ENCODE measurements at regions not wholly inside any gene's neighbourhood (a gene's known extent, or its start where the extent isn't known, plus 50 kb on each side); places are given as distances from the start of the nearest gene placed in this dataset.

DNA sequence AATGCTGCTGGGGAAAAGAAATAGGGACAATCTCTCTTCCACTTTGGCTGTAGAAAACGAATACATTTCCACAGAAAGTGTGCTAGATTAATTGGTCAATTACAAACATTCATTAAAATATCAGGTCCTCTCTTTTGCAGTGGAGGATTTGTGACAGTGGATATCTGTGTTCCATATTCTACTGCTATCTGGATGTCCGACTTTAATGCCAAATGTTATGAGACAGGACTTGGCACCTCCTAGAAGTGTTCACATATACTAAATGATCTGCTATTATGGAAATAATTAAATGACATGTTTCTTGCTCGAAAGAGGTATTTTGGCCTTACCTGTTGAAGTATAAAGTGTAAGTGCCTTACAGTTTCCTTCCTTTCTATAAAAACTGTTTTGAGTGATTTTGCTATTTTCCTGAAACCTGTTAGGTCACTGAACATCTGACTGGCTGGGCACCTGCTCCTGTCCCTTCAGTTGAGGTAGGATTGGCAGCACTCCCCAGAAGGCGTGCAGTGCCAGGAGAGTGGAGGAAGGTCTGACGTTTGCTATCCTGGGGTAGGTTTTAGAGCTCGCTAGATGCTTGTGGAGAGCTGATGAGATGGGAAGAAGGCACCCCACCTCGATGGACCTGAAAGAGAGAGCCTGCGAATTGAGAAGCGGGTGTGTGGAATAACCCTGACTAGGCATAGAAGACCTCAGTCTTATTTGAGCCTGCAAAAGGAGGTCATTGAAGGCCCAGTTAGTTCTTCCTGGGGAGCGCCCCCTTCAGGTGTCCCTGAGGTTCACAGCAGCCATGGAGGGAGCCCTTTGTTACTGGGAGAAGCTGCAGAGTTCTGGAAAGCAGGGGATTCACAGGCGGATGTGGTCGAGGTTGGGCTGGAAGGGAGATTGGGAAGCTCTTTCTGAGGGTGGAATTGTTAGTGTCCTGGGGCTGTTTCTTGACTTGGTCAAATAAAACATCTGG, 159.4 kb upstream of the ZNF267 start:
- peak overlapping the region; percentile 57; the same call in 1 of the 2 replicates for H2AFZ ChIP-seq (ENCODE audit: low read depth, low read length)
- H3K79me2 ChIP-seq (ENCODE audit: low read length), result peaks cover 24% of the 10 kb centered on the region
- peaks cover 30% of the 10 kb centered on the region for H3K36me3 ChIP-seq (replicated peaks; ENCODE audit: low read depth, low read length)
- H3K9me3 ChIP-seq (ENCODE audit: insufficient read depth, low read length), result no peaks in the 10 kb centered on the region
- peaks cover 26% of the 10 kb centered on the region for H3K4me1 ChIP-seq (ENCODE audit: low read length)
- peak overlapping the region; percentile 93 for H3K9ac ChIP-seq (ENCODE audit: low read length)
- no peak for TF ChIP-seq EZH2phosphoT487 (IDR thresholded peaks at IDR 0.05; ENCODE audit: low read depth)
- TF ChIP-seq, protein P1, sequence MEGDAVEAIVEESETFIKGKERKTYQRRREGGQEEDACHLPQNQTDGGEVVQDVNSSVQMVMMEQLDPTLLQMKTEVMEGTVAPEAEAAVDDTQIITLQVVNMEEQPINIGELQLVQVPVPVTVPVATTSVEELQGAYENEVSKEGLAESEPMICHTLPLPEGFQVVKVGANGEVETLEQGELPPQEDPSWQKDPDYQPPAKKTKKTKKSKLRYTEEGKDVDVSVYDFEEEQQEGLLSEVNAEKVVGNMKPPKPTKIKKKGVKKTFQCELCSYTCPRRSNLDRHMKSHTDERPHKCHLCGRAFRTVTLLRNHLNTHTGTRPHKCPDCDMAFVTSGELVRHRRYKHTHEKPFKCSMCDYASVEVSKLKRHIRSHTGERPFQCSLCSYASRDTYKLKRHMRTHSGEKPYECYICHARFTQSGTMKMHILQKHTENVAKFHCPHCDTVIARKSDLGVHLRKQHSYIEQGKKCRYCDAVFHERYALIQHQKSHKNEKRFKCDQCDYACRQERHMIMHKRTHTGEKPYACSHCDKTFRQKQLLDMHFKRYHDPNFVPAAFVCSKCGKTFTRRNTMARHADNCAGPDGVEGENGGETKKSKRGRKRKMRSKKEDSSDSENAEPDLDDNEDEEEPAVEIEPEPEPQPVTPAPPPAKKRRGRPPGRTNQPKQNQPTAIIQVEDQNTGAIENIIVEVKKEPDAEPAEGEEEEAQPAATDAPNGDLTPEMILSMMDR (IDR thresholded peaks at IDR 0.05; ENCODE audit: low read depth, low read length), result peak; percentile 54
- peaks cover 36% of the 10 kb centered on the region for H4K20me1 ChIP-seq (ENCODE audit: insufficient read depth, low read length)
- peak overlapping the region; percentile 91 for H3K4me3 ChIP-seq (ENCODE audit: low read length)
- H3K27me3 ChIP-seq (ENCODE audit: low read depth, low read length), result no peaks in the 10 kb centered on the region
- H3K27ac ChIP-seq (ENCODE audit: low read length), result no peak overlapping the region
- H3K4me2 ChIP-seq (ENCODE audit: low read length), result peak overlapping the region; percentile 90

DNA sequence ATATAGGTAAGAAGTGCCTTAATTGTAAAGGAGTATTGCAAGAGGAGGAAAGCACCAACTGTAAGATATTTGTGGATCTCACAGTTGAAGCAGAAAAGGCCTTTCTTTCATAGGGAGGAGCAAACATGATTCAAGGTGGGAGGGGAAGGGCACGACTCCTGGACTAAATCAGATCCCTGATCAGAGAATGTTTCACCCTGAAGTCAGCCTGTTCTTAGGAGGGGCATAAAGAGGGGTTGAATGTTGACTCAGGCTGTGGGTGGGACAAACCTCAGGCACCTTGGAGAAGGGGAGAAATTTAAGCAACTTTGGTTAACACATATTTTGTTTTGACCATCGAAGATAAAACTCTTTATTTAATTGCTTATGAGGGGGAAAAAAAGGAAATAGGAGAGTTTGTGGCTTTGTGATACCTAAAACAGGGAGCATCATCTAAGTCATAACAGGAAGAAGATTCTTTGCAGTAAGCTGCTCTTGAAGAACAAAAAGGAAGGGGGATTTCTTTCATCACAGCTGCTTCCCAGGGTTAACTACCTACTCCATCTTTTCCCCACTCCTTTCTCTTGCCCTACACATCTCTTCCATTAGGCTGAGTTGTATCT, 158.6 kb upstream of the ZNF267 start:
- Histone ChIP-seq H2AFZ (ENCODE audit: low read depth, low read length) (no peak overlapping the region), H3K36me3 (replicated peaks; ENCODE audit: low read depth, low read length) (peaks cover 30% of the 10 kb centered on the region), H4K20me1 (ENCODE audit: insufficient read depth, low read length) (peaks cover 36% of the 10 kb centered on the region), H3K9me3 (ENCODE audit: insufficient read depth, low read length) (no peaks in the 10 kb centered on the region), H3K27ac (ENCODE audit: low read length) (no peak overlapping the region), H3K4me2 (ENCODE audit: low read length) (peak overlapping the region; percentile 90), H3K4me1 (ENCODE audit: low read length) (peaks cover 26% of the 10 kb centered on the region), H3K9ac (ENCODE audit: low read length) (no peak overlapping the region), H3K27me3 (ENCODE audit: low read depth, low read length) (no peaks in the 10 kb centered on the region), H3K4me3 (ENCODE audit: low read length) (peak overlapping the region; percentile 91; the same call in 1 of the 2 replicates), H3K79me2 (ENCODE audit: low read length) (peaks cover 24% of the 10 kb centered on the region)
- TF ChIP-seq, protein P1 (IDR thresholded peaks at IDR 0.05; ENCODE audit: low read depth, low read length), result no peak; the same call in 1 of the 2 replicates
- TF ChIP-seq EZH2phosphoT487 (IDR thresholded peaks at IDR 0.05; ENCODE audit: low read depth), result no peak

DNA sequence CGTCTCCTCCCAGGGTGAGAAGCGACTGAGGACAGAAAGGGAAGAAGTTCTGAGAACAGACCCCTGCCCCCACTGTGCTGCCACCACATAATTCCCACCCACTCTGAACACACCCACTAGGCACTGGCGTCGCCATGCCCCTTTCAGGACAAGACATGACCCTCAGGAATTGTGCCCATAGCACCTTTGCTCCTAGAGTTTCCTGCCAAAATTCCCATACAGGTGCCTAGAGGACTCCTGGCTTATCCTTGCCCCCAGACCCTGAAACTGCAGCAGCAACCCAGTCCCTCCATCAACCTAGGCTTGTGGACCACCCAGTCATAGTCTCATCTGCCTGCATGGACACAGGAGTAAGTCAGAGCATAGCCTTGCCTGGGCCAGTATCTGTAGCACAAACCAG, 157.7 kb upstream of the ZNF267 start:
- no peaks in the 10 kb centered on the region for H3K9me3 ChIP-seq (ENCODE audit: insufficient read depth, low read length)
- H4K20me1 ChIP-seq (ENCODE audit: insufficient read depth, low read length), result peaks cover 36% of the 10 kb centered on the region
- no peaks in the 10 kb centered on the region for H3K27me3 ChIP-seq (ENCODE audit: low read depth, low read length)
- H3K27ac ChIP-seq (ENCODE audit: low read length), result no peak overlapping the region
- 0 out of 2 replicates have a peak overlapping the region, but pooled peaks have one; percentile 90 for H3K4me2 ChIP-seq (ENCODE audit: low read length)
- H3K4me1 ChIP-seq (ENCODE audit: low read length), result peaks cover 26% of the 10 kb centered on the region
- TF ChIP-seq EZH2phosphoT487 (IDR thresholded peaks at IDR 0.05; ENCODE audit: low read depth), result no peak
- TF ChIP-seq, protein P1 (IDR thresholded peaks at IDR 0.05; ENCODE audit: low read depth, low read length), result no peak
- H2AFZ ChIP-seq (ENCODE audit: low read depth, low read length), result no peak overlapping the region
- no peak overlapping the region for H3K4me3 ChIP-seq (ENCODE audit: low read length)
- H3K9ac ChIP-seq (ENCODE audit: low read length), result no peak overlapping the region
- H3K36me3 ChIP-seq (replicated peaks; ENCODE audit: low read depth, low read length), result peaks cover 30% of the 10 kb centered on the region
- peaks cover 24% of the 10 kb centered on the region for H3K79me2 ChIP-seq (ENCODE audit: low read length)

DNA sequence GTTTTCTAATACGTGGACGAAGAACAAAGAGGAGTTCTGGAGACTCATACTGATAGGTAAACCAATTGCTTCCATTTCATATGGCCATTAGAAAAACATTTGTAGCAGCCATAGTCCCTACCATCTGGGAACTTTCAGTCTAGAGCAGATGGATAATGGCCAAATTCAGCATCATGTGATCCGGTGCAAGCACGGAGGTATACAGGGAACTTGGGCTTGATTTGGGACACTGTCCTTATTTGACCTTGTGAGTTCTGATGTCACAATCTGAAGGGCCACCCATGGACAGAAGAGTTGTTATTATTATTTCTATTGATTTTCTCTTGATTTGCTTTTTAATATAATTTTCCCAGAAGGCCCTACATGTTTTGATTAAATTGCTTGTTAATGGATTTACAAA, 154.6 kb upstream of the ZNF267 start:
- H3K4me1 ChIP-seq (ENCODE audit: low read length), result peaks cover 20% of the 10 kb centered on the region
- H3K79me2 ChIP-seq (ENCODE audit: low read length), result peaks cover 20% of the 10 kb centered on the region
- H3K9me3 ChIP-seq (ENCODE audit: insufficient read depth, low read length), result no peaks in the 10 kb centered on the region
- H2AFZ ChIP-seq (ENCODE audit: low read depth, low read length), result no peak overlapping the region
- H3K4me3 ChIP-seq (ENCODE audit: low read length), result no peak overlapping the region
- no peak for TF ChIP-seq EZH2phosphoT487 (IDR thresholded peaks at IDR 0.05; ENCODE audit: low read depth)
- TF ChIP-seq, protein P1 (IDR thresholded peaks at IDR 0.05; ENCODE audit: low read depth, low read length), result no peak
- no peak overlapping the region for H3K9ac ChIP-seq (ENCODE audit: low read length)
- no peak overlapping the region for H3K4me2 ChIP-seq (ENCODE audit: low read length)
- H3K27ac ChIP-seq (ENCODE audit: low read length), result no peak overlapping the region
- H3K27me3 ChIP-seq (ENCODE audit: low read depth, low read length), result no peaks in the 10 kb centered on the region
- H4K20me1 ChIP-seq (ENCODE audit: insufficient read depth, low read length), result peaks cover 35% of the 10 kb centered on the region
- peaks cover 30% of the 10 kb centered on the region for H3K36me3 ChIP-seq (replicated peaks; ENCODE audit: low read depth, low read length)

Measured in OCI-LY3 (cell line).